Smooth muscle cell (in vitro differentiated cells): ENCODE measurements at regions not wholly inside any gene's neighbourhood (a gene's known extent, or its start where the extent isn't known, plus 50 kb on each side); places are given as distances from the start of the nearest gene placed in this dataset.

Source experiments
- DNase-seq: peaks from one replicate; lab custom pipeline; 2025; ENCODE audit not compliant: unreplicated experiment; lab: John Stamatoyannopoulos, UW
- H2AFZ ChIP-seq: fragments of 200-600 bp; sonication (generic); 2 replicates; pipeline ENCODE4 v1.6.0; 2016; ENCODE audit warnings: antibody characterized with exemption, low read depth, mild to moderate bottlenecking
- H3F3A ChIP-seq: fragments of 200-600 bp; sonication (generic); 2 replicates; pipeline ENCODE4 v1.6.0; 2017; ENCODE audit warnings: antibody characterized with exemption, low read depth
- H3K27ac ChIP-seq: fragments of 200-600 bp; sonication (generic); 2 replicates; pipeline ENCODE4 v1.5.1; 2016; ENCODE audit warnings: low read depth, mild to moderate bottlenecking
- H3K27me3 ChIP-seq: fragments of 200-600 bp; sonication (generic); 2 replicates; pipeline ENCODE4 v1.6.1; 2016; ENCODE audit warnings: low read depth, mild to moderate bottlenecking
- H3K36me3 ChIP-seq: fragments of 200-600 bp; sonication (generic); 2 replicates; pipeline ENCODE4 v1.5.1; 2016; ENCODE audit warnings: low read depth
- H3K4me1 ChIP-seq: fragments of 200-600 bp; sonication (generic); 2 replicates; pipeline ENCODE4 v1.5.1; 2016; ENCODE audit warnings: low read depth
- H3K4me2 ChIP-seq: fragments of 200-600 bp; sonication (generic); 2 replicates; pipeline ENCODE4 v1.6.0; 2016; ENCODE audit warnings: mild to moderate bottlenecking
- H3K4me3 ChIP-seq: fragments of 200-600 bp; sonication (generic); 2 replicates; pipeline ENCODE4 v1.5.1; 2016; ENCODE audit warnings: mild to moderate bottlenecking
- H3K79me2 ChIP-seq: fragments of 200-600 bp; sonication (generic); 2 replicates; pipeline ENCODE4 v1.6.0; 2016; ENCODE audit warnings: low read depth, mild to moderate bottlenecking
- H3K9ac ChIP-seq: fragments of 200-600 bp; sonication (generic); 2 replicates; pipeline ENCODE4 v1.6.0; 2016; ENCODE audit warnings: low read depth
- H3K9me3 ChIP-seq: fragments of 200-600 bp; sonication (generic); replicated peaks from 2 replicates; pipeline ENCODE4 v1.5.1; 2016; ENCODE audit warnings: low read depth
- H4K20me1 ChIP-seq: fragments of 200-600 bp; sonication (generic); 2 replicates; pipeline ENCODE4 v1.6.0; 2016; ENCODE audit warnings: low read depth
- WGBS: methylation state at CpG from one replicate; pipeline ENCODE4 v1.1.7; 2016; ENCODE audit warnings: low lambda C conversion rate; 5-methylcytosine and 5-hydroxymethylcytosine counted together
- TF ChIP-seq, protein P1 (sequence below): fragments of 200-600 bp; sonication (generic); IDR thresholded peaks from 2 replicates; pipeline ENCODE4 v1.5.1; 2017; ENCODE audit warnings: borderline replicate concordance, mild to moderate bottlenecking, antibody characterized with exemption; ENCODE audit not compliant: insufficient read depth, poor library complexity, severe bottlenecking

DNA sequence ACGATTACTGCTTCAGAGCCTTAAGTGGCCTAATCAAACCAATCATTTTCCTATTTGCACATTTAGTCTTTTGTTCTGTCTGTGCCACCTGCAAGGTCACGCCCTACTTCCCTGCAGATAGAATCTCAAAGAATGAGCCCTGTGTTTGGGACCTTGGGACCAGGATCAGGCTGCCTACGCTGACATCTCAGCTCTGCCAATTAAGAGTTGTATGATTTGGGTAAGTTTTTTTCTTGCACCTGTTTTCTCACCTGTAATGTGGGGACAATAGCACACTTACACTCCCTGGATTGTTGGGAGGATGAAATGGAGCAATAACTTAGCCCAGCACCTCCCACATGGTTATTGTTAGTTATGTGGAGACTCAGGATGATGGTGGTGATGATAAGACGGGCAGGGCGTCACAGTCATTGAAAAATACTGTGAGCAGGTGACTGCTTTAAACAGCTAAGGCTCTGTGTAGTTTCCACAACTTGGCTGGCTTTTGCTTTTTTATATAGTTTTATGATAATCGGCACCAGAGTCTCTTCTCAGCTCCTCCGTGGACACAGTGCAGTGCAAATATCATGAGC, 155.0 kb downstream of the ADAMTS15 start:
- H4K20me1 ChIP-seq = no peaks in the 10 kb centered on the region
- WGBS = 88% methylated on average over 7 of the region's 7 CpGs
- TF ChIP-seq, protein P1, sequence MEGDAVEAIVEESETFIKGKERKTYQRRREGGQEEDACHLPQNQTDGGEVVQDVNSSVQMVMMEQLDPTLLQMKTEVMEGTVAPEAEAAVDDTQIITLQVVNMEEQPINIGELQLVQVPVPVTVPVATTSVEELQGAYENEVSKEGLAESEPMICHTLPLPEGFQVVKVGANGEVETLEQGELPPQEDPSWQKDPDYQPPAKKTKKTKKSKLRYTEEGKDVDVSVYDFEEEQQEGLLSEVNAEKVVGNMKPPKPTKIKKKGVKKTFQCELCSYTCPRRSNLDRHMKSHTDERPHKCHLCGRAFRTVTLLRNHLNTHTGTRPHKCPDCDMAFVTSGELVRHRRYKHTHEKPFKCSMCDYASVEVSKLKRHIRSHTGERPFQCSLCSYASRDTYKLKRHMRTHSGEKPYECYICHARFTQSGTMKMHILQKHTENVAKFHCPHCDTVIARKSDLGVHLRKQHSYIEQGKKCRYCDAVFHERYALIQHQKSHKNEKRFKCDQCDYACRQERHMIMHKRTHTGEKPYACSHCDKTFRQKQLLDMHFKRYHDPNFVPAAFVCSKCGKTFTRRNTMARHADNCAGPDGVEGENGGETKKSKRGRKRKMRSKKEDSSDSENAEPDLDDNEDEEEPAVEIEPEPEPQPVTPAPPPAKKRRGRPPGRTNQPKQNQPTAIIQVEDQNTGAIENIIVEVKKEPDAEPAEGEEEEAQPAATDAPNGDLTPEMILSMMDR = no peak
- no peak overlapping the region for H2AFZ ChIP-seq
- no peak overlapping the region for H3K27ac ChIP-seq
- no peak overlapping the region for H3K4me2 ChIP-seq
- H3K9me3 ChIP-seq = no peaks in the 10 kb centered on the region
- no peaks in the 10 kb centered on the region for H3K27me3 ChIP-seq
- no peak overlapping the region for H3K9ac ChIP-seq
- peaks cover 9% of the 10 kb centered on the region for H3K4me1 ChIP-seq
- DNase-seq = no peak
- H3F3A ChIP-seq = no peaks in the 10 kb centered on the region
- H3K36me3 ChIP-seq = no peaks in the 10 kb centered on the region
- H3K4me3 ChIP-seq = no peak overlapping the region
- no peaks in the 10 kb centered on the region for H3K79me2 ChIP-seq

DNA sequence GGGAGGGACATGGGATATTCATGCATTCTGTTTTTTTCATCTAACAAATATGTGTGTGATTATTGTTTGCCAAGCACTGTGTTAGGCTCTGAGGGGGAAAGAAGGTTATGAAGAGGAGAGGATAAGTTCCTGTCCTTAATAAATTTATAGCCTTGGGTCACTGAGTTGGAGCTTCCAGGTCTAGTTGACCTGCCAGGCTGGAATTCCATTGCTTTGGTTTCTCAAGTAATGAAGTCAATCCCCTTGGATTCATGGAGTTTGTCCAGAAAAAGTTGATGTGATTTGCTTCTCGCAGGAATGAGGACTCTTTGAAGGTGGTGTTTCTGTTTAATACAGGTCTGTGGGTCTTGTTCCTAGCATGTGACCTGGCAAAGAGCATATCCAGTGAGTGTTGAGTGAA, 156.2 kb downstream of the ADAMTS15 start:
- Histone ChIP-seq H3K27ac (no peak overlapping the region), H3K4me2 (no peak overlapping the region), H3K9me3 (no peaks in the 10 kb centered on the region), H3K4me1 (peaks cover 9% of the 10 kb centered on the region), H3F3A (no peaks in the 10 kb centered on the region), H3K4me3 (no peak overlapping the region), H3K36me3 (no peaks in the 10 kb centered on the region), H4K20me1 (no peaks in the 10 kb centered on the region), H2AFZ (no peak overlapping the region), H3K9ac (no peak overlapping the region), H3K79me2 (no peaks in the 10 kb centered on the region), H3K27me3 (no peaks in the 10 kb centered on the region)
- TF ChIP-seq, protein P1 = no peak
- WGBS = 95% methylated on average over 1 of the region's 1 CpG
- no peak for DNase-seq

DNA sequence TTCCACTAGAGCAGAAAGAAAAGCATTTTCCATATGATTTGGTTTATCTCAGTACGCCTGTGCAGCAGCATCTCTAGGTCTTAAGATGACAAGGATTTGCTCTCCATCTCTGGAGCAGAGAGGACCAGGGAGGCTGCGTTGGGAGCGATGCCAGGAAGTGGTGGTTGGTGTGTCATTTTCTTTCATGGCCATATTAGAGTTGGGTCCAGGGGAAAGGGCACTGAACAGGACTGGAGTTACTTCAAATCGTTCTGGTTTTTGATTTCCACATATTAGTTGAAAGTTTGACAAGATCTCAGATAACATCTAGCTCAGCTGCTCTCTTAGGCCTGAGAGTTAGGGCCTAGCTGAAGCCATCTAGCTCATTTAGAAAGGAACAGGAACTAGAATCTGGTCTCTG, 157.7 kb downstream of the ADAMTS15 start:
- Histone ChIP-seq H3K4me1 (no peaks in the 10 kb centered on the region), H3K9me3 (no peaks in the 10 kb centered on the region), H3K36me3 (no peaks in the 10 kb centered on the region), H3K27ac (no peak overlapping the region), H4K20me1 (no peaks in the 10 kb centered on the region), H2AFZ (no peak overlapping the region), H3F3A (no peaks in the 10 kb centered on the region), H3K79me2 (no peaks in the 10 kb centered on the region), H3K27me3 (no peaks in the 10 kb centered on the region), H3K4me3 (no peak overlapping the region), H3K9ac (no peak overlapping the region), H3K4me2 (no peak overlapping the region)
- TF ChIP-seq, protein P1 = no peak
- WGBS = 96% methylated on average over 4 of the region's 4 CpGs
- no peak for DNase-seq

DNA sequence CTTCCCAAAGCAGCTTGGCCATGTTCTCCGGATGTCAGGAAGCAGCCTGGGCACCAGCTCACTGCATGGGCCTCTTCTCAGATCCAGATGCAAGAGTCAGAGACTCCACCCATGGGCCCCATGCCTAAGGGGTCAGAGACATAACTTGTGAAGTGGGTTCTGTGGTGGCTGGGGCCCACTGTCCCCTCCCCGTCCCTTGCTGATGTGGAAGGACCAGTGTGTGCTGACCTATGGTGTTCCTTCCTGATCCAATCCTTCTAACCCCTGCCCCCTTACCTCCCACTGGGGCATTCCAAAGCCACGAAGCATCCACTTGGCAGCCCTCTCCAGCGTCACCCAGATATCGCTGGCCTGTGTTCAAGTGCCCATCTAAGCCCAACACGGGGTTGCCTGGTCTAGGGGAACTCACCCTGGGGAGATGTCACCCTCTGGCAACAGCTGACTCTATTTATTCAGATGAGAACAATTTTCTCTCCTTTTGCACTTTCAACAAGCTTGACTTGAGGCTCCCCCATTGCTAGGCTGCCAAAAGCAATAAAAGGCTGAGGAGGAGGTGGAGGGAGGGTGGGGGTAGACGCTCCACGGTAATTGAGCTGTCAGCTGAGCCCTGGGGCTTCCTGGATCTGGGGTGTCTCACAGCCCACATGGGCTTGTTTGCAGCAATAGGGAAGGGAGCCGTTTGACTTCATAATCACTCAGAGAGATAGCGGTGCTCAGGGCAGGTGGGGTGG, 158.5 kb downstream of the ADAMTS15 start:
- Histone ChIP-seq H2AFZ (no peak overlapping the region), H3K4me2 (no peak overlapping the region), H3K9ac (no peak overlapping the region), H3K27ac (no peak overlapping the region), H3K27me3 (no peaks in the 10 kb centered on the region), H3K36me3 (no peaks in the 10 kb centered on the region), H3F3A (no peaks in the 10 kb centered on the region), H3K9me3 (no peaks in the 10 kb centered on the region), H4K20me1 (no peaks in the 10 kb centered on the region), H3K79me2 (no peaks in the 10 kb centered on the region), H3K4me3 (no peak overlapping the region), H3K4me1 (no peaks in the 10 kb centered on the region)
- no peak for DNase-seq
- 54% methylated on average over 10 of the region's 10 CpGs for WGBS
- TF ChIP-seq, protein P1 = no peak
